ENCODE measurements at regions not wholly inside any gene's neighbourhood (a gene's known extent, or its start where the extent isn't known, plus 50 kb on each side); places are given as distances from the start of the nearest gene placed in this dataset.
"Not testable (repeated sequence)": the region's sequence is repeated elsewhere in the genome, so short reads cannot be mapped to it uniquely, and the experiment has no call there.

DNA sequence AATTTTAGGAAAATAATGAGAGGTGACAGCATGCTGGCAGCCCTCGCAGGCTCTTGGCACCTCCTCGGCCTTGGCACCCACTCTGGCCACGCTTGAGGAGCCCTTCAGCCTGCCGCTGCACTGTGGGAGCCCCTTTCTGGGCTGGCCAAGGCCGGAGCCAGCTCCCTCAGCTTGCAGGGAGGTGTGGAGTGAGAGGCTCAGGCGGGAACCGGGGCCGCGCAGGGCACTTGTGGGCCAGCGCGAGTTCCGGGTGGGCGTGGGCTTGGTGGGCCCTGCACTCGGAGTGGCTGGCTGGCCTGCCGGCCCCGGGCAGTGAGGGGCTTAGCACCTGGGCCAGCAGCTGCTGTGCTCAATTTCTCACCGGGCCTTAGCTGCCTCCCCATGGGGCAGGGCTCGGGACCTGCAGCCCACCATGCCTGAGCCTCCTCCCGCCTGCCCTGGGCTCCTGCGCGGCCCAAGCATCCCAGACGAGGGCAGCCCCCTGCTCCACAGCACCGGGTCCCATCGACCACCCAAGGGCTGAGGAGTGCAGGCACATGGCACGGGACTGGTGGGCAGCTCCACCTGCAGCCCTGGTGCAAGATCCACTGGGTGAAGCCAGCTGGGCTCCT lies 299.3 kb upstream of the MDFIC2 start:
- TF ChIP-seq, protein P1, sequence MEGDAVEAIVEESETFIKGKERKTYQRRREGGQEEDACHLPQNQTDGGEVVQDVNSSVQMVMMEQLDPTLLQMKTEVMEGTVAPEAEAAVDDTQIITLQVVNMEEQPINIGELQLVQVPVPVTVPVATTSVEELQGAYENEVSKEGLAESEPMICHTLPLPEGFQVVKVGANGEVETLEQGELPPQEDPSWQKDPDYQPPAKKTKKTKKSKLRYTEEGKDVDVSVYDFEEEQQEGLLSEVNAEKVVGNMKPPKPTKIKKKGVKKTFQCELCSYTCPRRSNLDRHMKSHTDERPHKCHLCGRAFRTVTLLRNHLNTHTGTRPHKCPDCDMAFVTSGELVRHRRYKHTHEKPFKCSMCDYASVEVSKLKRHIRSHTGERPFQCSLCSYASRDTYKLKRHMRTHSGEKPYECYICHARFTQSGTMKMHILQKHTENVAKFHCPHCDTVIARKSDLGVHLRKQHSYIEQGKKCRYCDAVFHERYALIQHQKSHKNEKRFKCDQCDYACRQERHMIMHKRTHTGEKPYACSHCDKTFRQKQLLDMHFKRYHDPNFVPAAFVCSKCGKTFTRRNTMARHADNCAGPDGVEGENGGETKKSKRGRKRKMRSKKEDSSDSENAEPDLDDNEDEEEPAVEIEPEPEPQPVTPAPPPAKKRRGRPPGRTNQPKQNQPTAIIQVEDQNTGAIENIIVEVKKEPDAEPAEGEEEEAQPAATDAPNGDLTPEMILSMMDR (IDR thresholded peaks at IDR 0.05): not testable (repeated sequence)
- TF ChIP-seq POLR2A, POLR2AphosphoS5 (IDR thresholded peaks at IDR 0.05): not testable (repeated sequence)

Data from sigmoid colon (tissue), 4 donors.